ENCODE measurements at regions not wholly inside any gene's neighbourhood (a gene's known extent, or its start where the extent isn't known, plus 50 kb on each side); places are given as distances from the start of the nearest gene placed in this dataset.
"Not testable (repeated sequence)": the region's sequence is repeated elsewhere in the genome, so short reads cannot be mapped to it uniquely, and the experiment has no call there.

- no peak for DNase-seq (ENCODE audit: low read depth)
- Histone ChIP-seq H3K27me3 (ENCODE audit: control insufficient read depth, insufficient read depth, low read length) (no peaks in the 10 kb centered on the region), H3K36me3 (ENCODE audit: control insufficient read depth, insufficient read depth, low read length) (no peaks in the 10 kb centered on the region), H3K4me3 (ENCODE audit: low read depth, low read length) (no peak overlapping the region)
- CTCF ChIA-PET: no interaction called here
- POLR2A ChIA-PET: no interaction called here
- no peak for TF ChIP-seq CTCF (IDR thresholded peaks at IDR 0.05; ENCODE audit: insufficient read depth, low read depth, low read length)
Observed at GRCh38 chr9:38518826-38519225, 94.6 kb upstream of the IGFBPL1 start.

DNA sequence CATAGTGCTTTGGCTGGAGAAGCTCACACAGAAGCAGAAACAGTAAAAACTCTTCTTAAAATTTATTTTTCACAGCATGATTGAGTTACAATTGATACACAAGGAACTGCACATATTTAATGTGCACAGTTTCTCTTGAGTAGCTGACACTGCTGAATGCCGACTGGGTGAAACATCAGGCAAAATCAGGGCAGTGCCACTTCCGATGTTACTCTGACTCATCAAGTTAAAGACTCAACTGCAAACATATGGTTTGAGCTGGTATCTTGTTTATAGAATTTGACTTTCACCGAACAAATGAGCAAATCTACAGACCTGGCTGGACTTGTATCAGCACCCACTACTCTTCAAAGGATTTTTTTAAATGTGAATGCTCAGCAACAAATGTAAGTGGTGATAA is 92.0 kb upstream of the IGFBPL1 start:
- H3K4me3 ChIP-seq (ENCODE audit: low read depth, low read length); H3K27me3 ChIP-seq (ENCODE audit: control insufficient read depth, insufficient read depth, low read length); DNase-seq (ENCODE audit: low read depth); POLR2A ChIA-PET; H3K36me3 ChIP-seq (ENCODE audit: control insufficient read depth, insufficient read depth, low read length): not testable (repeated sequence)
- CTCF ChIA-PET: interaction anchor here (1.7 kb wide), 1 partner anchor 83 kb away, joined by 4 read pairs; no protein-coding TSS in a partner anchor

DNA sequence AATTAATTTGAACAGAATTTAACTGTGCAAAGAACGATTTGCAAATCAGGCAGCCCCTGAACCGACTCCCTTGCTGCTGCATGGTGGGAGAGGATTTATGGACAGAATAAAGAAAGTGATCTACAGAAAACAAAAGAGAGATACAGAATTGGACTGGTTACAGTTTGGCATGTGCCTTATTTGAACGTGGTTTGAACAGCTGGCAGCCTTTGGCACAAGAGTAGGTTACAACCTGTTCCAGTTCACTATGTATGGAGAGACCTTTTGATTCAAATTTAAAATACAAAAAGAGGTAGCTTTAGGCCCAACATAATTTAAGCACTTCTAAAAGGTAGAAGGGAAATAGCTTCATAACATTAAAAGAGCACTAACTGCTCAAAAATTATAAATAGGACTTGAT is 90.8 kb upstream of the IGFBPL1 start:
- DNase-seq (ENCODE audit: low read depth); H3K4me3 ChIP-seq (ENCODE audit: low read depth, low read length); H3K36me3 ChIP-seq (ENCODE audit: control insufficient read depth, insufficient read depth, low read length); H3K27me3 ChIP-seq (ENCODE audit: control insufficient read depth, insufficient read depth, low read length); CTCF ChIA-PET; POLR2A ChIA-PET: not testable (repeated sequence)

GRCh38 chr9:38510340-38510739 is 86.1 kb upstream of the IGFBPL1 start:
- CTCF ChIA-PET; H3K27me3 ChIP-seq (ENCODE audit: control insufficient read depth, insufficient read depth, low read length); H3K4me3 ChIP-seq (ENCODE audit: low read depth, low read length); POLR2A ChIA-PET; H3K36me3 ChIP-seq (ENCODE audit: control insufficient read depth, insufficient read depth, low read length); DNase-seq (ENCODE audit: low read depth): not testable (repeated sequence)

DNA sequence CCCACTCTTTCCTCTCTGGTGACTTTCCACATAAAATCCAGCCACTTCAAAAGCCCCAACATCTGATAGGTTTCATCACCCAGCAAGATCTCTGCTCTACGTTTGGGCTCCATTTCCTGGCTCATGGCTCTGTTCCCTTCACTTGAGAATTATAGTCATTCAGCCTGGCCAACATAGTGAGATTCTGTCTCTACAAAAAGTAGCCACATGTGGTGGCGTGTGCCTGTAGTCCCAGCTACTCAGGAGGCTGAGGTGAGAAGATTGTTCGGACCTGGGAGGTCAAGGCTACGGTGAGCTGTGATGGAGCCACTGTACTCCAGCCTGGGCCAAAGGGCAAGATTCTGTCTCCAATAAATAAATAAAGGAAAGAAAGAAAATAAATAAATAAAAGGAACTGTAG is 83.3 kb upstream of the IGFBPL1 start:
- H3K36me3 ChIP-seq (ENCODE audit: control insufficient read depth, insufficient read depth, low read length): no peaks in the 10 kb centered on the region
- ChIA-PET POLR2A (no interaction called here), CTCF (no interaction called here)
- no peak for TF ChIP-seq CTCF (IDR thresholded peaks at IDR 0.05; ENCODE audit: insufficient read depth, low read depth, low read length)
- DNase-seq (ENCODE audit: low read depth): no peak
- H3K4me3 ChIP-seq (ENCODE audit: low read depth, low read length): no peak overlapping the region
- H3K27me3 ChIP-seq (ENCODE audit: control insufficient read depth, insufficient read depth, low read length): no peaks in the 10 kb centered on the region

- DNase-seq (ENCODE audit: low read depth); H3K27me3 ChIP-seq (ENCODE audit: control insufficient read depth, insufficient read depth, low read length); CTCF ChIA-PET; POLR2A ChIA-PET; H3K36me3 ChIP-seq (ENCODE audit: control insufficient read depth, insufficient read depth, low read length); H3K4me3 ChIP-seq (ENCODE audit: low read depth, low read length): not testable (repeated sequence)
Observed at GRCh38 chr9:38500171-38500570, 75.9 kb upstream of the IGFBPL1 start.

DNA sequence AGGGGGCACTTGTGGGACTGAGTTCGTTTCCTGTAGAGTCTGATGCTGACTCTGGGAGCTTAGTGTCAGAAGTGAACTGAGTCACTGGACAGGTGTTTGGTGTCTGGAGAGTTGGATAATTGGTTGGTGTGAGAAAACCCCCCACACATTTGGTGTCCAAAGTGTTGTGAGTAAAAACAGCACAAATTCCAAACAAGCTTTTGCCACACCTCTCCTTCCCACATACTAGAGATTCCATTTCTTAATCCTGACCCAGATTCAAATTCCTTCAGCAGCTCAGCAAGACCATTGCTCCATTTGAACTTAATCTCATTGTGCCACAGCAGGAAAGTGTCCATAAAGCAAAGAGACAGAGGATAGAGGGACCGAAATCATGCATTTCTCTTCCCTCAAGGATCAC is 74.3 kb upstream of the IGFBPL1 start:
- H3K36me3 ChIP-seq (ENCODE audit: control insufficient read depth, insufficient read depth, low read length); H3K27me3 ChIP-seq (ENCODE audit: control insufficient read depth, insufficient read depth, low read length); CTCF ChIA-PET; H3K4me3 ChIP-seq (ENCODE audit: low read depth, low read length); DNase-seq (ENCODE audit: low read depth): not testable (repeated sequence)
- POLR2A ChIA-PET: interaction anchor here (0.6 kb wide), 1 partner anchor 47 kb away, joined by 5 read pairs; no protein-coding TSS in a partner anchor

- TF ChIP-seq CTCF (IDR thresholded peaks at IDR 0.05; ENCODE audit: insufficient read depth, low read depth, low read length): no peak
- DNase-seq (ENCODE audit: low read depth): no peak
- H3K27me3 ChIP-seq (ENCODE audit: control insufficient read depth, insufficient read depth, low read length): no peaks in the 10 kb centered on the region
- H3K4me3 ChIP-seq (ENCODE audit: low read depth, low read length): no peak overlapping the region
- ChIA-PET POLR2A (no interaction called here), CTCF (no interaction called here)
- H3K36me3 ChIP-seq (ENCODE audit: control insufficient read depth, insufficient read depth, low read length): no peaks in the 10 kb centered on the region
Observed at GRCh38 chr9:38489057-38489456, 64.8 kb upstream of the IGFBPL1 start.
